ENCODE measurements at regions not wholly inside any gene's neighbourhood (a gene's known extent, or its start where the extent isn't known, plus 50 kb on each side); places are given as distances from the start of the nearest gene placed in this dataset.

DNA sequence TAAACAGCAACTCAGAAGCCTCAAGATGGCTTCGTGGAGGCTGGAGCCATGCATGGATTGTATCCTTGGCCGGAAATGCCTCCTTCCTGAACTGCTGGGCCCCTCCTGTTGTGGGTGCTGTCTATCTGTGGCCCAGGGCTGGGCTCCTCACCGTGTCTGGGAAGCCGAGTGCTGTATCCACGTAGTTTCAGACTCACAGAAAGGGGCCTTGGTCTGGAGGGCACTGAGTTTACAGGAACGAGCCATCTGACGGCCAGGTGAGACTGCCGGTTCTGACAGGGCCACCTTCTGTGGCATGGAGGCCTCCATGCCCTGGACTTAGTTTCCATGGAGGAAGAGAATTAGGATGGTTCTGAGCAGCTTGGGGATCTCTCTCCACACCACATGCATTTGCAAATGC is 142.2 kb downstream of the ERMARD start:
- no peaks in the 10 kb centered on the region for H4K20me1 ChIP-seq (ENCODE audit: insufficient read depth)
- H3K9me2 ChIP-seq, result no peaks in the 10 kb centered on the region
- 35% methylated on average over 5 of the region's 8 CpGs for WGBS (ENCODE audit: low lambda C conversion rate)
- ChIA-PET CTCF (no interaction called here), POLR2A (no interaction called here)
- H3K9me3 ChIP-seq, result no peaks in the 10 kb centered on the region
- H3K9ac ChIP-seq, result no peak overlapping the region
- no peaks in the 10 kb centered on the region for H3K27me3 ChIP-seq (ENCODE audit: insufficient read depth)
- H3K4me2 ChIP-seq, result no peak overlapping the region
- DNase-seq, result peak; percentile 2
- H3F3A ChIP-seq (replicated peaks; ENCODE audit: insufficient read depth), result no peaks in the 10 kb centered on the region
- no peaks in the 10 kb centered on the region for H3K79me2 ChIP-seq (ENCODE audit: insufficient read depth)
- H3K4me1 ChIP-seq (ENCODE audit: control insufficient read depth in 1 of 2, insufficient read depth in 2 of 2, low read depth in 1 of 2, low read length in 1 of 2), result peaks cover 0 to 11% of the 10 kb centered on the region in 2 experiments; a peak in 1 of 4 replicates
- H3K27ac ChIP-seq (ENCODE audit: low read depth in 2 of 2, low read length in 1 of 2), result no peak overlapping the region
- no peak overlapping the region for H2AFZ ChIP-seq (ENCODE audit: low read depth)
- H3K36me3 ChIP-seq (replicated peaks in 1 of 2; ENCODE audit: control insufficient read depth in 1 of 2, insufficient read depth in 2 of 2, low read length in 1 of 2), result no peaks in the 10 kb centered on the region
- no peak overlapping the region for H3K4me3 ChIP-seq (ENCODE audit: low read depth in 2 of 2, low read length in 1 of 2)
- TF ChIP-seq, protein P1, sequence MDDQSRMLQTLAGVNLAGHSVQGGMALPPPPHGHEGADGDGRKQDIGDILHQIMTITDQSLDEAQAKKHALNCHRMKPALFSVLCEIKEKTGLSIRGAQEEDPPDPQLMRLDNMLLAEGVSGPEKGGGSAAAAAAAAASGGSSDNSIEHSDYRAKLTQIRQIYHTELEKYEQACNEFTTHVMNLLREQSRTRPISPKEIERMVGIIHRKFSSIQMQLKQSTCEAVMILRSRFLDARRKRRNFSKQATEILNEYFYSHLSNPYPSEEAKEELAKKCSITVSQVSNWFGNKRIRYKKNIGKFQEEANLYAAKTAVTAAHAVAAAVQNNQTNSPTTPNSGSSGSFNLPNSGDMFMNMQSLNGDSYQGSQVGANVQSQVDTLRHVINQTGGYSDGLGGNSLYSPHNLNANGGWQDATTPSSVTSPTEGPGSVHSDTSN (IDR thresholded peaks at IDR 0.05), result no peak
- TF ChIP-seq POLR2AphosphoS5 (IDR thresholded peaks at IDR 0.05; ENCODE audit: low read depth, low read length), result no peak
- no peak for TF ChIP-seq MXI1 (IDR thresholded peaks at IDR 0.05; ENCODE audit: low read depth, low read length)
- no peak for TF ChIP-seq FOXM1 (IDR thresholded peaks at IDR 0.05; ENCODE audit: low read depth)
- no peak for TF ChIP-seq RFX5 (IDR thresholded peaks at IDR 0.05; ENCODE audit: low read length)
- no peak for TF ChIP-seq TEAD4 (IDR thresholded peaks at IDR 0.05; ENCODE audit: borderline replicate concordance, insufficient read depth)
- no peak for TF ChIP-seq NFIC (IDR thresholded peaks at IDR 0.05; ENCODE audit: borderline replicate concordance)
- no peak for TF ChIP-seq TCF12 (IDR thresholded peaks at IDR 0.05)

DNA sequence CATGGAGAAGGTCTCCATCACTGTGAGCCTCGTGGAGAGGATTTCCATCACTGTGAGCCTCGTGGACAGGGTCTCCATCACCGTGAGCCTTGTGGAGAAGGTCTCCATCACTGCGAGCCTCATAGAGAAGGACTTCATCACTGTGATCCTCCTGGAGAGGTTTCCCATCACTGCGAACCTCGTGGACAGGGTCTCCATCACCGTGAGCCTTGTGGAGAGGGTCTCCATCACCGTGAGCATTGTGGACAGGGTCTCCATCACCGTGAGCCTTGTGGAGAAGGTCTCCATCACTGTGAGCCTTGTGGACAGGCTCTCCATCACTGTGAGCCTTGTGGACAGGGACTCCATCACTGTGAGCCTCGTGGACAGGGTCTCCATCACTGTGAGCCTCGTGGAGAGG is 140.4 kb downstream of the ERMARD start:
- TF ChIP-seq POLR2AphosphoS5 (IDR thresholded peaks at IDR 0.05; ENCODE audit: low read depth, low read length) (no peak), FOSL2 (IDR thresholded peaks at IDR 0.05; ENCODE audit: borderline replicate concordance, low read depth) (no peak)
- TF ChIP-seq, protein P2, sequence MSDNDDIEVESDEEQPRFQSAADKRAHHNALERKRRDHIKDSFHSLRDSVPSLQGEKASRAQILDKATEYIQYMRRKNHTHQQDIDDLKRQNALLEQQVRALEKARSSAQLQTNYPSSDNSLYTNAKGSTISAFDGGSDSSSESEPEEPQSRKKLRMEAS (IDR thresholded peaks at IDR 0.05; ENCODE audit: low read depth), result no peak
- CTCF ChIA-PET, result no interaction called here
- Histone ChIP-seq H3K9me3 (no peaks in the 10 kb centered on the region), H3K9me2 (no peaks in the 10 kb centered on the region), H3K9ac (no peak overlapping the region), H3K36me3 (replicated peaks in 1 of 2; ENCODE audit: control insufficient read depth in 1 of 2, insufficient read depth in 2 of 2, low read length in 1 of 2) (no peaks in the 10 kb centered on the region), H3K4me2 (no peak overlapping the region), H2AFZ (ENCODE audit: low read depth) (no peak overlapping the region), H3K27me3 (ENCODE audit: insufficient read depth) (no peaks in the 10 kb centered on the region), H3F3A (replicated peaks; ENCODE audit: insufficient read depth) (no peaks in the 10 kb centered on the region), H4K20me1 (ENCODE audit: insufficient read depth) (no peaks in the 10 kb centered on the region), H3K79me2 (ENCODE audit: insufficient read depth) (no peaks in the 10 kb centered on the region), H3K27ac (ENCODE audit: low read depth in 2 of 2, low read length in 1 of 2) (no peak overlapping the region), H3K4me3 (ENCODE audit: low read depth in 2 of 2, low read length in 1 of 2) (no peak overlapping the region), H3K4me1 (ENCODE audit: control insufficient read depth in 1 of 2, insufficient read depth in 2 of 2, low read depth in 1 of 2, low read length in 1 of 2) (peaks cover 0 to 11% of the 10 kb centered on the region in 2 experiments; a peak in 1 of 4 replicates)
- no peak for DNase-seq
- 0% methylated on average over 8 of the region's 11 CpGs for WGBS (ENCODE audit: low lambda C conversion rate)
- POLR2A ChIA-PET, result no interaction called here

DNA sequence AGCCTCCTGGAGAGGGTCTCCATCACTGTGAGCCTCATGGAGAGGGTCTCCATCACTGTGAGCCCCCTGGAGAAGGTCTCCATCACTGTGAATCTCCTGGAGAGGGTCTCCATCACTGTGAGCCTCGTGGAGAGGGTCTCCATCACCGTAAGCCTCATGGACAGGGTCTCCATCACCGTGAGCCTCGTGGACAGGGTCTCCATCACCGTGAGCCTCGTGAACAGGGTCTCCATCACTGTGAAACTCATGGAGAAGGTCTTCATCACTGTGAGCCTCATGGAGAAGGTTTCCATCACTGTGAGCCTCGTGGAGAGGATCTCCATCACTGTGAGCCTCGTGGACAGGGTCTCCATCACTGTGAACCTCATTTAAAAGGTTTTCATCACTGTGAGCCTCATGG is 140.0 kb downstream of the ERMARD start:
- 18% methylated on average over 4 of the region's 8 CpGs for WGBS (ENCODE audit: low lambda C conversion rate)
- Histone ChIP-seq H3K9me3 (no peaks in the 10 kb centered on the region), H2AFZ (ENCODE audit: low read depth) (no peak overlapping the region), H3K4me3 (ENCODE audit: low read depth in 2 of 2, low read length in 1 of 2) (no peak overlapping the region), H3K36me3 (replicated peaks in 1 of 2; ENCODE audit: control insufficient read depth in 1 of 2, insufficient read depth in 2 of 2, low read length in 1 of 2) (no peaks in the 10 kb centered on the region), H3F3A (replicated peaks; ENCODE audit: insufficient read depth) (no peaks in the 10 kb centered on the region), H3K27ac (ENCODE audit: low read depth in 2 of 2, low read length in 1 of 2) (no peak overlapping the region), H3K27me3 (ENCODE audit: insufficient read depth) (no peaks in the 10 kb centered on the region), H3K4me1 (ENCODE audit: control insufficient read depth in 1 of 2, insufficient read depth in 2 of 2, low read depth in 1 of 2, low read length in 1 of 2) (peaks cover 0 to 11% of the 10 kb centered on the region in 2 experiments; a peak in 1 of 4 replicates), H4K20me1 (ENCODE audit: insufficient read depth) (no peaks in the 10 kb centered on the region), H3K79me2 (ENCODE audit: insufficient read depth) (no peaks in the 10 kb centered on the region), H3K4me2 (no peak overlapping the region), H3K9me2 (no peaks in the 10 kb centered on the region), H3K9ac (no peak overlapping the region)
- ChIA-PET POLR2A (no interaction called here), CTCF (interaction anchor here (2.0 kb wide), 1 partner anchor 10 kb away, joined by 4 read pairs; no protein-coding TSS in a partner anchor)
- TF ChIP-seq EZH2phosphoT487 (IDR thresholded peaks at IDR 0.05; ENCODE audit: borderline replicate concordance, low read depth), result no peak
- TF ChIP-seq TAF1 (IDR thresholded peaks at IDR 0.05; ENCODE audit: borderline replicate concordance, low read depth, low read length), result no peak
- no peak for TF ChIP-seq SIN3A (IDR thresholded peaks at IDR 0.05; ENCODE audit: borderline replicate concordance, low read depth, low read length)
- TF ChIP-seq FOXJ3 (CRISPR knock-in tag; IDR thresholded peaks at IDR 0.05), result no peak
- no peak for TF ChIP-seq RAD21 (IDR thresholded peaks at IDR 0.05; ENCODE audit: low read length)
- TF ChIP-seq YY1 (IDR thresholded peaks at IDR 0.05; ENCODE audit: low read depth), result no peak
- TF ChIP-seq SMC3 (IDR thresholded peaks at IDR 0.05; ENCODE audit: low read depth, low read length), result no peak
- no peak for TF ChIP-seq NRF1 (IDR thresholded peaks at IDR 0.05; ENCODE audit: low read depth, low read length)
- TF ChIP-seq MXI1 (IDR thresholded peaks at IDR 0.05; ENCODE audit: low read depth, low read length), result no peak
- TF ChIP-seq, protein P3, sequence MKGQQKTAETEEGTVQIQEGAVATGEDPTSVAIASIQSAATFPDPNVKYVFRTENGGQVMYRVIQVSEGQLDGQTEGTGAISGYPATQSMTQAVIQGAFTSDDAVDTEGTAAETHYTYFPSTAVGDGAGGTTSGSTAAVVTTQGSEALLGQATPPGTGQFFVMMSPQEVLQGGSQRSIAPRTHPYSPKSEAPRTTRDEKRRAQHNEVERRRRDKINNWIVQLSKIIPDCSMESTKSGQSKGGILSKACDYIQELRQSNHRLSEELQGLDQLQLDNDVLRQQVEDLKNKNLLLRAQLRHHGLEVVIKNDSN (IDR thresholded peaks at IDR 0.05; ENCODE audit: borderline replicate concordance, low read depth), result no peak
- TF ChIP-seq, protein P2 (IDR thresholded peaks at IDR 0.05; ENCODE audit: low read depth), result no peak
- no peak for DNase-seq

Measured in SK-N-SH (cell line).